SK-N-SH (cell line): ENCODE measurements at regions not wholly inside any gene's neighbourhood (a gene's known extent, or its start where the extent isn't known, plus 50 kb on each side); places are given as distances from the start of the nearest gene placed in this dataset.

Experiments
- CTCF ChIA-PET: fragments of 300-600, 350-600 bp; formaldehyde crosslinking; extraction: SDS; loops from one replicate; lab custom pipeline; 2021; lab: Yijun Ruan, JAX
- POLR2A ChIA-PET: fragments of 350-600 bp; sonication (Branson Sonifier 250); formaldehyde crosslinking; extraction: SDS; loops from one replicate; lab custom pipeline; 2020; ENCODE audit warnings: antibody characterized with exemption, inconsistent platforms; lab: Yijun Ruan, JAX
- DNase-seq: peaks from one replicate; pipeline ENCODE4 v3.0.0; 2012
- H2AFZ ChIP-seq: fragments of 200-600 bp; sonication (generic); 2 replicates; pipeline ENCODE4 v1.8.1; 2016; ENCODE audit warnings: antibody characterized with exemption, mild to moderate bottlenecking, low read depth
- H3F3A ChIP-seq: fragments of 200-600 bp; sonication (generic); replicated peaks from 2 replicates; pipeline ENCODE3; 2016; ENCODE audit warnings: antibody characterized with exemption, mild to moderate bottlenecking; ENCODE audit not compliant: insufficient read depth
- H3K27ac ChIP-seq, 2 experiments: fragments of 200-500 bp in 1 of 2; fragments of 200-600 bp in 1 of 2; sonication (Bioruptor generic) in 1 of 2; sonication (generic), shearing (Covaris generic) in 1 of 2; 2 replicates each; pipeline versions ENCODE4 v1.5.1 to v1.6.1; 2014 to 2016; ENCODE audit warnings: low read depth in 2 of 2, inconsistent platforms in 1 of 2, low read length in 1 of 2, mild to moderate bottlenecking in 1 of 2, mixed read lengths in 1 of 2
- H3K27me3 ChIP-seq: fragments of 200-600 bp; sonication (generic), shearing (Covaris generic); 2 replicates; pipeline ENCODE4 v1.6.1; 2016; ENCODE audit warnings: mixed run types; ENCODE audit not compliant: insufficient read depth
- H3K36me3 ChIP-seq, 2 experiments: fragments of 200-500 bp in 1 of 2; fragments of 200-600 bp in 1 of 2; sonication (Bioruptor generic) in 1 of 2; sonication (generic) in 1 of 2; replicated peaks in 1 of 2; 2 replicates each; pipeline versions ENCODE3 to v1.5.1; 2014 to 2016; ENCODE audit warnings: low read length in 1 of 2, mild to moderate bottlenecking in 1 of 2; ENCODE audit not compliant: insufficient read depth in 2 of 2, control insufficient read depth in 1 of 2
- H3K4me1 ChIP-seq, 2 experiments: fragments of 200-500 bp in 1 of 2; fragments of 200-600 bp in 1 of 2; sonication (Bioruptor generic) in 1 of 2; sonication (generic), shearing (Covaris generic) in 1 of 2; 2 replicates each; pipeline versions ENCODE4 v1.5.1 to v1.6.1; 2014 to 2016; ENCODE audit warnings: low read depth in 1 of 2, low read length in 1 of 2, mixed run types in 1 of 2; ENCODE audit not compliant: insufficient read depth in 2 of 2, control insufficient read depth in 1 of 2
- H3K4me2 ChIP-seq: fragments of 200-600 bp; sonication (generic), shearing (Covaris generic); 2 replicates; pipeline ENCODE4 v1.6.1; 2017; ENCODE audit warnings: mixed run types
- H3K4me3 ChIP-seq, 2 experiments: fragments of 200-500 bp in 1 of 2; fragments of 200-600 bp in 1 of 2; sonication (Bioruptor generic) in 1 of 2; sonication (generic), shearing (Covaris generic) in 1 of 2; 2 replicates each; pipeline versions ENCODE4 v1.5.1 to v1.8.1; 2014 to 2016; ENCODE audit warnings: low read depth in 2 of 2, inconsistent platforms in 1 of 2, low read length in 1 of 2, mild to moderate bottlenecking in 1 of 2, mixed read lengths in 1 of 2, moderate library complexity in 1 of 2
- H3K79me2 ChIP-seq: fragments of 200-600 bp; sonication (generic); 2 replicates; pipeline ENCODE4 v1.8.1; 2017; ENCODE audit warnings: mild to moderate bottlenecking; ENCODE audit not compliant: insufficient read depth
- H3K9ac ChIP-seq: fragments of 200-600 bp; sonication (generic); 2 replicates; pipeline ENCODE4 v1.6.1; 2017; ENCODE audit warnings: mixed run types
- H3K9me2 ChIP-seq: fragments of 200-600 bp; sonication (generic); 2 replicates; pipeline ENCODE4 v1.6.1; 2017; ENCODE audit warnings: mixed run types
- H3K9me3 ChIP-seq: fragments of 200-600 bp; sonication (generic); 2 replicates; pipeline ENCODE4 v1.6.1; 2017; ENCODE audit warnings: mixed run types, mild to moderate bottlenecking, moderate library complexity
- H4K20me1 ChIP-seq: fragments of 200-600 bp; sonication (generic); 2 replicates; pipeline ENCODE4 v1.6.1; 2017; ENCODE audit warnings: mild to moderate bottlenecking, mixed run types; ENCODE audit not compliant: insufficient read depth
- ELF1 ChIP-seq: IDR thresholded peaks from 2 replicates; pipeline ENCODE4 v1.4.0; 2012
- EP300 ChIP-seq, 2 experiments: IDR thresholded peaks; 2 replicates each; pipeline versions ENCODE4 v1.4.0 to v1.6.1; 2012; ENCODE audit warnings: borderline replicate concordance in 1 of 2, low read depth in 1 of 2, low read length in 1 of 2
- EZH2phosphoT487 ChIP-seq: fragments of 200-600 bp; sonication (generic); IDR thresholded peaks from 2 replicates; pipeline ENCODE4 v1.6.1; 2017; ENCODE audit warnings: low read depth, mixed run types, mild to moderate bottlenecking, antibody characterized with exemption, moderate library complexity, borderline replicate concordance
- FOSL2 ChIP-seq: IDR thresholded peaks from 2 replicates; pipeline ENCODE4 v1.4.0; 2012; ENCODE audit warnings: low read depth, mild to moderate bottlenecking, moderate library complexity, borderline replicate concordance
- FOXJ3 ChIP-seq: sonication (generic); formaldehyde crosslinking; IDR thresholded peaks from 2 replicates; pipeline ENCODE4 v1.5.1; 2020; ENCODE audit warnings: mild to moderate bottlenecking, missing genetic modification reagents
- FOXM1 ChIP-seq: IDR thresholded peaks from 2 replicates; pipeline ENCODE4 v1.4.0; 2012; ENCODE audit warnings: low read depth, mild to moderate bottlenecking
- GABPA ChIP-seq: IDR thresholded peaks from 2 replicates; pipeline ENCODE4 v1.4.0; 2012; ENCODE audit warnings: low read depth, mild to moderate bottlenecking
- GATA2 ChIP-seq: sonication (generic); formaldehyde crosslinking; IDR thresholded peaks from 2 replicates; pipeline ENCODE4 v1.5.0; 2020; ENCODE audit warnings: mild to moderate bottlenecking, missing genetic modification reagents
- IRF3 ChIP-seq: fragments of 150-350 bp; IDR thresholded peaks from 2 replicates; pipeline ENCODE4 v1.6.1; 2016; ENCODE audit warnings: mild to moderate bottlenecking, low read depth, low read length
- JUND ChIP-seq: IDR thresholded peaks from 2 replicates; pipeline ENCODE4 v1.4.0; 2012
- MAX ChIP-seq: IDR thresholded peaks from 2 replicates; pipeline ENCODE4 v1.4.0; 2012; ENCODE audit warnings: low read depth
- MEF2A ChIP-seq: IDR thresholded peaks from 2 replicates; pipeline ENCODE4 v1.4.0; 2012; ENCODE audit warnings: low read depth, borderline replicate concordance
- MXI1 ChIP-seq: IDR thresholded peaks from 2 replicates; pipeline ENCODE4 v1.6.1; 2012; ENCODE audit warnings: mild to moderate bottlenecking, low read depth, low read length, improper control_type of control experiment
- PBX3 ChIP-seq: IDR thresholded peaks from 2 replicates; pipeline ENCODE4; 2012
- POLR2AphosphoS5 ChIP-seq: IDR thresholded peaks from 2 replicates; pipeline ENCODE4 v1.6.1; 2012; ENCODE audit warnings: low read depth, low read length
- RAD21 ChIP-seq: IDR thresholded peaks from 2 replicates; pipeline ENCODE4 v1.6.1; 2012; ENCODE audit warnings: mild to moderate bottlenecking, low read length
- RXRA ChIP-seq: IDR thresholded peaks from 2 replicates; pipeline ENCODE4 v1.4.0; 2012; ENCODE audit warnings: low read depth, mild to moderate bottlenecking, borderline replicate concordance
- SIN3A ChIP-seq: IDR thresholded peaks from 2 replicates; pipeline ENCODE4 v1.6.1; 2012; ENCODE audit warnings: low read depth, mild to moderate bottlenecking, low read length, moderate library complexity, borderline replicate concordance
- SMC3 ChIP-seq: IDR thresholded peaks from 2 replicates; pipeline ENCODE4 v1.6.1; 2012; ENCODE audit warnings: low read depth, low read length, improper control_type of control experiment
- USF1 ChIP-seq: IDR thresholded peaks from 2 replicates; pipeline ENCODE4 v1.4.0; 2012; ENCODE audit warnings: low read depth, borderline replicate concordance
- YY1 ChIP-seq: IDR thresholded peaks from 2 replicates; pipeline ENCODE4 v1.4.0; 2012; ENCODE audit warnings: low read depth, mild to moderate bottlenecking
- ZBTB33 ChIP-seq: IDR thresholded peaks from 2 replicates; pipeline ENCODE4 v1.4.0; 2012; ENCODE audit warnings: low read depth, borderline replicate concordance
- WGBS: methylation state at CpG from one replicate; pipeline ENCODE4 v1.1.6; 2017; ENCODE audit warnings: low lambda C conversion rate; 5-methylcytosine and 5-hydroxymethylcytosine counted together
- TF ChIP-seq, protein P1 (sequence below): fragments of 150-350 bp; IDR thresholded peaks from 2 replicates; pipeline ENCODE4 v1.6.1; 2017; ENCODE audit warnings: antibody characterized with exemption, low read length, low read depth, borderline replicate concordance
- TF ChIP-seq, protein P2 (sequence below): IDR thresholded peaks from 2 replicates; pipeline ENCODE4 v1.6.1; 2012; ENCODE audit warnings: mild to moderate bottlenecking, low read depth, low read length, moderate library complexity

DNA sequence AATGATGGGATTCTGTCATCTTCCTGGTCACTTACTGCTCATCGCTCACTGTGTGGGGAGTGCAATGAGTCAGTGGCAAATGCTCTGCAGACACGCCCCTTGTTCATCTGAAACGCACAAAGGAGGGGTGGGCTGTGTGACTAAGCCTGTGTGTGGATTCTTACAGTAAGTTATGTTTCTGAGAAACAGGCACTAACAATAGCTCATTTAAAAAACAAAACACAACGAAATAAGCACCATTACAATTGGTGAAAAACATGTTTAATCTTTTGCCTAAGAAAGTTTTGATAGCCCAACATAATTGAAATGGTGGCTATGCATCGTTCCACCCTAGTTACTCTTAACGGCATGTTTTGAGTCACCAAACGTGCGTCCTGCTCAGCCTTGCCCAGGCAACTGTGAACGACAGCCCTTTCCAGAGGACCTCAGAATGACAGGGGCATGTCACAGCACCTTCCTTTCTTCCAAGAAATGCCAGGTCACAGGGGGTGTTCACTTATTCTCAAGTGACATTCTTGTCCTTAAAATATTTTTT lies 118.4 kb upstream of the SGK1 start:
- H3F3A ChIP-seq, result peaks cover 16% of the 10 kb centered on the region
- H4K20me1 ChIP-seq, result no peaks in the 10 kb centered on the region
- peak overlapping the region; percentile 70 for H3K9ac ChIP-seq
- H3K9me2 ChIP-seq, result no peaks in the 10 kb centered on the region
- CTCF ChIA-PET, result interaction anchor here (1.5 kb wide), 1 partner anchor 10 kb away, joined by 4 read pairs; no protein-coding TSS in a partner anchor
- 9% methylated on average over 9 of the region's 9 CpGs for WGBS
- peak overlapping the region; percentile 70 for H2AFZ ChIP-seq
- peak overlapping the region; percentile 47 to 98 for H3K27ac ChIP-seq
- H3K36me3 ChIP-seq, result no peaks in the 10 kb centered on the region
- DNase-seq, result no peak
- POLR2A ChIA-PET, result no interaction called here
- H3K9me3 ChIP-seq, result no peaks in the 10 kb centered on the region
- H3K4me2 ChIP-seq, result peak overlapping the region; percentile 65; the same call in 1 of the 2 replicates
- peak overlapping the region; percentile 18 to 41; a peak in 2 of 4 replicates for H3K4me3 ChIP-seq
- H3K27me3 ChIP-seq, result no peaks in the 10 kb centered on the region
- H3K4me1 ChIP-seq, result peaks cover 0 to 6% of the 10 kb centered on the region in 2 experiments; a peak in 2 of 4 replicates
- H3K79me2 ChIP-seq, result no peaks in the 10 kb centered on the region
- peak; percentile 90 for TF ChIP-seq FOSL2
- no peak for TF ChIP-seq ELF1
- TF ChIP-seq POLR2AphosphoS5, result 0 out of 2 replicates have a peak, but pooled peaks have one; percentile 15
- no peak for TF ChIP-seq RAD21
- TF ChIP-seq MAX, result peak; percentile 74
- TF ChIP-seq EZH2phosphoT487, result no peak
- TF ChIP-seq MXI1, result no peak
- no peak for TF ChIP-seq GABPA
- TF ChIP-seq USF1, result no peak
- TF ChIP-seq SMC3, result no peak
- TF ChIP-seq, protein P1, sequence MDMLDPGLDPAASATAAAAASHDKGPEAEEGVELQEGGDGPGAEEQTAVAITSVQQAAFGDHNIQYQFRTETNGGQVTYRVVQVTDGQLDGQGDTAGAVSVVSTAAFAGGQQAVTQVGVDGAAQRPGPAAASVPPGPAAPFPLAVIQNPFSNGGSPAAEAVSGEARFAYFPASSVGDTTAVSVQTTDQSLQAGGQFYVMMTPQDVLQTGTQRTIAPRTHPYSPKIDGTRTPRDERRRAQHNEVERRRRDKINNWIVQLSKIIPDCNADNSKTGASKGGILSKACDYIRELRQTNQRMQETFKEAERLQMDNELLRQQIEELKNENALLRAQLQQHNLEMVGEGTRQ, result no peak
- no peak for TF ChIP-seq FOXM1
- TF ChIP-seq YY1, result no peak
- no peak for TF ChIP-seq FOXJ3 (CRISPR knock-in tag)
- TF ChIP-seq, protein P2, sequence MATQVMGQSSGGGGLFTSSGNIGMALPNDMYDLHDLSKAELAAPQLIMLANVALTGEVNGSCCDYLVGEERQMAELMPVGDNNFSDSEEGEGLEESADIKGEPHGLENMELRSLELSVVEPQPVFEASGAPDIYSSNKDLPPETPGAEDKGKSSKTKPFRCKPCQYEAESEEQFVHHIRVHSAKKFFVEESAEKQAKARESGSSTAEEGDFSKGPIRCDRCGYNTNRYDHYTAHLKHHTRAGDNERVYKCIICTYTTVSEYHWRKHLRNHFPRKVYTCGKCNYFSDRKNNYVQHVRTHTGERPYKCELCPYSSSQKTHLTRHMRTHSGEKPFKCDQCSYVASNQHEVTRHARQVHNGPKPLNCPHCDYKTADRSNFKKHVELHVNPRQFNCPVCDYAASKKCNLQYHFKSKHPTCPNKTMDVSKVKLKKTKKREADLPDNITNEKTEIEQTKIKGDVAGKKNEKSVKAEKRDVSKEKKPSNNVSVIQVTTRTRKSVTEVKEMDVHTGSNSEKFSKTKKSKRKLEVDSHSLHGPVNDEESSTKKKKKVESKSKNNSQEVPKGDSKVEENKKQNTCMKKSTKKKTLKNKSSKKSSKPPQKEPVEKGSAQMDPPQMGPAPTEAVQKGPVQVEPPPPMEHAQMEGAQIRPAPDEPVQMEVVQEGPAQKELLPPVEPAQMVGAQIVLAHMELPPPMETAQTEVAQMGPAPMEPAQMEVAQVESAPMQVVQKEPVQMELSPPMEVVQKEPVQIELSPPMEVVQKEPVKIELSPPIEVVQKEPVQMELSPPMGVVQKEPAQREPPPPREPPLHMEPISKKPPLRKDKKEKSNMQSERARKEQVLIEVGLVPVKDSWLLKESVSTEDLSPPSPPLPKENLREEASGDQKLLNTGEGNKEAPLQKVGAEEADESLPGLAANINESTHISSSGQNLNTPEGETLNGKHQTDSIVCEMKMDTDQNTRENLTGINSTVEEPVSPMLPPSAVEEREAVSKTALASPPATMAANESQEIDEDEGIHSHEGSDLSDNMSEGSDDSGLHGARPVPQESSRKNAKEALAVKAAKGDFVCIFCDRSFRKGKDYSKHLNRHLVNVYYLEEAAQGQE, result no peak
- no peak for TF ChIP-seq IRF3
- peak; percentile 84 for TF ChIP-seq JUND
- no peak for TF ChIP-seq SIN3A
- TF ChIP-seq RXRA, result peak; percentile 10; the same call in 1 of the 2 replicates
- no peak for TF ChIP-seq GATA2 (CRISPR knock-in tag)
- peak; percentile 28 for TF ChIP-seq PBX3
- TF ChIP-seq ZBTB33, result no peak
- TF ChIP-seq MEF2A, result no peak
- TF ChIP-seq EP300 (IDR thresholded peaks at IDR 0.05; ENCODE audit: borderline replicate concordance in 1 of 2, low read depth in 1 of 2, low read length in 1 of 2), result peak in 1 of 2 experiments; percentile 67; a peak in 1 of 4 replicates
